WI38 (cell line): ENCODE measurements at regions not wholly inside any gene's neighbourhood (a gene's known extent, or its start where the extent isn't known, plus 50 kb on each side); places are given as distances from the start of the nearest gene placed in this dataset.

Source experiments
- H3K4me3 ChIP-seq: 2 replicates; pipeline ENCODE4 v1.5.1; 2011; ENCODE audit warnings: low read depth, mild to moderate bottlenecking, control low read depth, low read length
- TF ChIP-seq, protein P1 (sequence below): IDR thresholded peaks from 2 replicates; pipeline ENCODE4 v1.5.1; 2012; ENCODE audit warnings: low read depth, mild to moderate bottlenecking, control low read depth, low read length

DNA sequence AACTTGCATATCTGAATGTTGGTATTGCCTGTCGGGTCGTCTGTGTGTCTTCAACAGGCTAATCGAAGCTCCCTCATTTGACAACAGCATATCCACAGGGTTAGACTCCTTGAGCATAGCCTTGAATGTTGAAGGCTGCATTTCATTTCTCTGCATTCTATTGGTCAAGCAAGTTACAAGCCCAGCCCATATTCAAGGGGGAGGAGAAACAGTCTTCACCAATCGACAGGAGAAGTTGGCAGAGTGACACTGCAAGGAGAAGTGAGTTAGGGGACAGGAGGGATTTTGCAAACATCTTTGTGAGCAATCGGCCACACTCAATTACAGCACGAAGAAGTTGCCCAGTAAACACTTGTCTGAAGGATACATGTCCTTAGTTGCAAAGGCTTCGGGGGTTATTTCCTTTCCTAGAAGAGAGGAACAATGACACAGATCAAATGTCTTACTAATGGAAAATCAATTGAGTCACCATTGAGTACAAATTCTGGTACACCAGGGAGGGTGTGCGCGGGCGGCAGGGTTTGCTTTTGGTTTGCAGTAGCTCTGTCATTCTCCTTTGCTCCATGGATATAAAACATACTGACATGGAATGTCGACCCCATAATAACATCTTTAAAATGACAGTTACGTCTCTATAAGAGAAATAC lies 60.6 kb upstream of the NT5E start:
- H3K4me3 ChIP-seq: no peak overlapping the region
- TF ChIP-seq, protein P1, sequence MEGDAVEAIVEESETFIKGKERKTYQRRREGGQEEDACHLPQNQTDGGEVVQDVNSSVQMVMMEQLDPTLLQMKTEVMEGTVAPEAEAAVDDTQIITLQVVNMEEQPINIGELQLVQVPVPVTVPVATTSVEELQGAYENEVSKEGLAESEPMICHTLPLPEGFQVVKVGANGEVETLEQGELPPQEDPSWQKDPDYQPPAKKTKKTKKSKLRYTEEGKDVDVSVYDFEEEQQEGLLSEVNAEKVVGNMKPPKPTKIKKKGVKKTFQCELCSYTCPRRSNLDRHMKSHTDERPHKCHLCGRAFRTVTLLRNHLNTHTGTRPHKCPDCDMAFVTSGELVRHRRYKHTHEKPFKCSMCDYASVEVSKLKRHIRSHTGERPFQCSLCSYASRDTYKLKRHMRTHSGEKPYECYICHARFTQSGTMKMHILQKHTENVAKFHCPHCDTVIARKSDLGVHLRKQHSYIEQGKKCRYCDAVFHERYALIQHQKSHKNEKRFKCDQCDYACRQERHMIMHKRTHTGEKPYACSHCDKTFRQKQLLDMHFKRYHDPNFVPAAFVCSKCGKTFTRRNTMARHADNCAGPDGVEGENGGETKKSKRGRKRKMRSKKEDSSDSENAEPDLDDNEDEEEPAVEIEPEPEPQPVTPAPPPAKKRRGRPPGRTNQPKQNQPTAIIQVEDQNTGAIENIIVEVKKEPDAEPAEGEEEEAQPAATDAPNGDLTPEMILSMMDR: no peak

DNA sequence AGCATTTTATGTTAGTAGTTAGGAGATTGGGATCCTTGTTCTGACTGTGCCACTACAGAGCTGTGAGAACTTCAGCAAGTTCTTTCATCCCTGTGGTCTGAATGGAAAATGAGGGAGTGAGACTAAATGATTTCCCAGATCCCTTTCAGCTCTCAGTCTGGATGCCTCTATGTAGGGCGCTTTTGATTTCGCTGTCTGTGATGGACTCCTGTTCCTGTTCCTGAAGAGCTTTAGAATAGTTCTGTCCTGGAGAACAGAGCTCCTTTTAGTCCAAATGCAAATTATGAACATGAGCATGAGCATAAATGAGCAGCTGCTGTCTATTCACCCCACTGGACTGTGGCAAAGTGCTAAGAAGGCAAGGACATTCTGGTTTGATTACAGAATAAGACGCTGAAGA lies 61.4 kb upstream of the NT5E start:
- TF ChIP-seq, protein P1: no peak

DNA sequence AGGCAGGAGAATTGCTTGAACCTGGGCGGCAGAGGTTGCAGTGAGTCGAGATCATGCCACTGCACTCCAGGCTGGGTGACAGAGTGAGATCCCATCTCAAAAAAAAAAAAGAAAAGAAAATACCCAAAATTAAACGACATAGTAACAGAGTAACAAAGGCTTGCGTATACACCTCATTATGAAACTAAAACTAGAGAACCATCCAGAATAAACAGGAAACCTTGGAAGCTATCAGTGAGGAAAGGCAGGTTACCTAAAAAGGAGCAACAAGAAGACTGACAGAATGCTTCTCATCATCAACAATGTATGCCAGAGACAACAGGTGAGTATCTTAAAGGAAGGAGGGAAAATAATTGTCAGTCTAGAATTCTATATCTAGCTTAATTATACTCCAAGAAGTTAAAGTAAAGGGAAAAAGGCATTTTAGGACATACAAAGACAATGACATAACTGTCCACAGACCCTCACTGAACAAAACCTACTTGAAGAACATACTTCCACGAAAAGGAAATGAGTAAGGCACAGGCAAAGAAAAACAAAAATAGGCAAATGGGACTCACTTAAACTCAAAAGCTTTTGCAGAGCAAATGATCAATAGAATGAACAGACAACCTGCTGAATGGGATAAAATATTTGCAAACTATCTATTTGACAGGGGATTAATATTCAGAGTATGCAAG lies 64.1 kb upstream of the NT5E start:
- H3K4me3 ChIP-seq: no peak overlapping the region
- TF ChIP-seq, protein P1: no peak

More for the DNA sequence above, 61.4 kb upstream of the NT5E start:
- H3K4me3 ChIP-seq: no peak overlapping the region

DNA sequence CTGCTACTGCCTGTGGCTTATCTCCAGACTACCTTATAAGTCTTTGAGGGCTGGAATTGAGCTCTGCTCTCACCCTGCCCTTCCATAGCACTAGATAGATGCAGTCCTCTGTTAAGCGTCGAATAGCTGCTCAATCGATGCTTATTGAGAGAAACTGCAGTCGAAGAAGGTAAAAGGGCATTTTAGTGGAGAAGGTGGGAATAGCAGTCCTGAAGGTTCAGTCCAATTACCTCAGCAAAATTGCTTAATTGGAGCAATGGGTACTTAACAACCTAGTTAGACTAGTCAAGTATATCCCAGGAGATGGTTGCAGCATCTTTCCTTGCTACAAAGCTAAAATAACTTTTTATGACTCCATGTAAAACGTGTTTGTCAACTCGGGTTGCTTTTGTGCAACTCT lies 66.8 kb upstream of the NT5E start:
- H3K4me3 ChIP-seq: no peak overlapping the region
- TF ChIP-seq, protein P1: no peak

DNA sequence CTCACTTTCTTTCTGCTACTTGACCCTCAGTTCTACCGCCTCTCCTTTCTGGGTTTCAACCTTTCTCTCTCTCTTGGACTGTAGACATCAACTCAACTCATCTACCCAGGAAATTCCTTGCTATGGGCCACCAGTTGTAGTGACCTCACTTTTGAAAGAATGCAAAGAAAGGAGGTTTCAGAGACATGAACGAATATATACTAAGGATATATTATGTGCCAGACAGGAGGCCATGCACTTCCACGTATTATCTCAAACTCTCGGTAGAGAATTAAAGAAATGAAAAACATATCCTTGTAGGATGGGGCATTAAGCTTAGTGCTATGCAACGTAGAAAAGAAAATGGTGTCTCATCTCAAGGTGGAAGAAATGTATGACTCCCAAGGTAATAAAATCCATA lies 67.3 kb upstream of the NT5E start:
- TF ChIP-seq, protein P1: no peak
- H3K4me3 ChIP-seq: no peak overlapping the region

DNA sequence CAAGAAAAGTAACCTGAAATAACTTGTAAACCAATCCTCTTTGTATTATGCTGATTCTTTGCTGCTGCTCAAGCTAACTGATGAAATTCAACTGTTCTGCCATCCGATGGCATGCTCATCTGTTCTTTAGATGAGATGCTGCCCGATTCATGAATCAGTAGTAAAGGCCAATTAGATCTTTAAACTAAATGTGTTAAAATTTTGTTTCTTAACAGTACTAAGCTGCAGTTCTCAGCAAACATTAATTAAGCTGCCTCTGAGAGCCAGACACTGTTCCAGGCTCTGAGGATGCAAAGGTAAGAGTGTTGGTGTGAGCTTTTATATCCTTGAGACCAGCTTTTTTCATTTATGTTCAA lies 77.0 kb upstream of the NT5E start:
- TF ChIP-seq, protein P1: no peak
- no peak overlapping the region for H3K4me3 ChIP-seq

DNA sequence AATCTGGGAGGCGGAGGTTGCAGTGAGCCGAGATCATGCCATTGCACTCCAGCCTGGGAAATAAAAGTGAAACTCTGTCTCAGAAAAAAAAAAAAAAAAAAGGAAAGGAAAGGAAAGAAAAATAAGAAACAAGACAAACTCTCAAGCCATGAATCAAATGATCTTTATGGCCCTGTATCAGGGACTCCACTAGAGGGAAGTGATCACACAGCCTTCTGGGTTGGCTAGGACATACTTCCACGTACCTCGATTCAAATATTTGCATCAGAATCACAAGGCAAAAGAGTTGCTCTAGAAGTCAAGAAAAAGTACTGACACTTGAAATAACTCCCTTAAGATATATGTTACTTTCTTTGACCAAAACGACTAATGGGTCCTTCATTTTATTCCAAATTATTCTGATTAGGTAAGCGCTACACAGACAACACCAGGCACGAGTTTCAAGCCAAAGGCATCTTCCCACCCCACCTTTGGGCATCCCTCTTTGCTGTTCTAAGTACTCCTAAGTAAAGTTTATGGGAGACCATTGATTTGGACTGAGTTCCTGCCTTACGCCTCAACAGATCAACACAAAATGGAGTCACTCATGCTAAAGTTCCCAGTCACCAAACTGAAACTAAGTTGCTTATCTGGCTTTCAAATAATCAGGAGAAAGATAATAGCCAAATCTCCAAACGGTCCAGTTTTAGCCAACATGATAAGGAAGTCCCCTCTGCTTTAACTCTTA lies 77.5 kb upstream of the NT5E start:
- H3K4me3 ChIP-seq: no peak overlapping the region
- TF ChIP-seq, protein P1: no peak
